IPS-18a (cell line): ENCODE measurements at regions not wholly inside any gene's neighbourhood (a gene's known extent, or its start where the extent isn't known, plus 50 kb on each side); places are given as distances from the start of the nearest gene placed in this dataset.
"Not testable (repeated sequence)": the region's sequence is repeated elsewhere in the genome, so short reads cannot be mapped to it uniquely, and the experiment has no call there.

ENCODE experiments used
- H3K27ac ChIP-seq: one replicate; pipeline ENCODE4 v1.5.1; 2013; ENCODE audit warnings: low read length
- H3K27me3 ChIP-seq: one replicate; pipeline ENCODE4 v1.6.1; 2013; ENCODE audit warnings: mild to moderate bottlenecking, low read length; ENCODE audit not compliant: control insufficient read depth, insufficient read depth
- H3K36me3 ChIP-seq: one replicate; pipeline ENCODE4 v1.6.1; 2013; ENCODE audit warnings: low read depth, low read length; ENCODE audit not compliant: control insufficient read depth
- H3K4me1 ChIP-seq: one replicate; pipeline ENCODE4 v1.6.1; 2013; ENCODE audit warnings: low read depth, low read length; ENCODE audit not compliant: control insufficient read depth
- H3K4me3 ChIP-seq: one replicate; pipeline ENCODE4 v1.5.1; 2013; ENCODE audit warnings: low read length
- H3K9ac ChIP-seq: one replicate; pipeline ENCODE4 v1.6.1; 2013; ENCODE audit warnings: mild to moderate bottlenecking, low read length, moderate library complexity
- H3K9me3 ChIP-seq: one replicate; pipeline ENCODE4 v1.6.1; 2013; ENCODE audit warnings: low read depth, low read length; ENCODE audit not compliant: control insufficient read depth

DNA sequence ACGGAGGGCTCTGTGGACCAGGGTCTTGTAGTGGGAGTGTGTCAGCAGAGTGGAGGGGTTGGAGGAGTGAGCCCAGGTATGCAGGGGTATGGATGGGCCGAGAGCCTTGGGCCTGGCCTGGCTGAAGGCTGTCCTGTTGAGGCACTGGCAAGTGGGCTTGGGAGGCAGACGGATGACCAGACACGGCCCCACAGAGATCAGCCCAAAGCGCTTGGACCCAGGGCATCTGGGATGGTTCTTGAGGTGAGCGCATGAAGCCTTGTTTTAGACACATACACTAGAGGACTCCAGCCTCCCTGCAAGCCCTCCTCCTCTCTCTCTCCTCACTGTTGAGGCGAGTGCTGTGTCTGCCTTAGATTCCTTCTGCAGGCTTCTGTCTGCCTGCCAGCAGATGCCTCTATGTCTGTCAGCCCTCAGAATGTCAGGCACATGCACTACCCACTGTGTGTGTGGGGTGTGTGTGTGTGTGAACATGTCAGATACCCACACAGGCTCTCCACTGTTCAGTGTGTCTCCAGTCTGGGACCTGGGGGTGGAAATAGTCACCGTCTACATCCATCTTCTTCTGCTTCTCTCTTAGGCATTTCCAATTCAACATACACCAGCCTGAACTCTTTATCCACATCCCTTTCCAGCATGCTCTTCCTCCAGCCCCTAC lies 218.0 kb upstream of the PLGLB1 start:
- H3K4me1 ChIP-seq, H3K27ac ChIP-seq, H3K27me3 ChIP-seq, H3K9me3 ChIP-seq, H3K9ac ChIP-seq, H3K4me3 ChIP-seq, H3K36me3 ChIP-seq: not testable (repeated sequence)

DNA sequence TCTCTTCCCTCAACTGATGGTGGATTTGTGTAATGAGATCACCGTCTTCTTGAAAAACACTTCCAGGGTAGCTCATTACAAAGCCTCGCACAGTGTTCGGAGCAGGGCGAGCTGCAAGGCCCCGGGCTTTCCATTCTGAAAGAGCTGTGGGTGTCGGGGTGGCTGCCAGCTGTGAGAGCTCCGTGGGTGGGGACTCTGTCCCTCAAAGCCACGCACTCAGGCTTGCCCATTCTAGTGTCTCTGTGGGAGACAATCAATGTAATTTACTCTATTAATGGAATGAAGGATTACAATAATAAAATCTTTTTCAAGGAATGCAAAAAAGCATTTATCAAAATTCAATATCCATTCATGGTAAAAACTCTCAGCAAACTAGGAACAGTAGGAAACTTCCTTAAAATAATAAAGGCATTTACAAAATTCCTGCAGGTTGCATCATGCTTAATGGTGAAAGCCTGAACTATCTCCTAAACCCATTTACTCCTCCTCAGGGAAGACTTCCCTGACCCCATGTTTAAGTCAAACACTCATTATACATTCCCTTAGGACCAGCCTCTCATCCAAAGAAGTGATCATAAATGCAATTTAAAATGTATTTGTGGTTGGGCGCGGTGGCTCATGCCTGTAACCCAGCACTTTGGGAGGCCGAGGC lies 224.5 kb upstream of the PLGLB1 start:
- not testable (repeated sequence) for H3K4me3 ChIP-seq, H3K9me3 ChIP-seq

DNA sequence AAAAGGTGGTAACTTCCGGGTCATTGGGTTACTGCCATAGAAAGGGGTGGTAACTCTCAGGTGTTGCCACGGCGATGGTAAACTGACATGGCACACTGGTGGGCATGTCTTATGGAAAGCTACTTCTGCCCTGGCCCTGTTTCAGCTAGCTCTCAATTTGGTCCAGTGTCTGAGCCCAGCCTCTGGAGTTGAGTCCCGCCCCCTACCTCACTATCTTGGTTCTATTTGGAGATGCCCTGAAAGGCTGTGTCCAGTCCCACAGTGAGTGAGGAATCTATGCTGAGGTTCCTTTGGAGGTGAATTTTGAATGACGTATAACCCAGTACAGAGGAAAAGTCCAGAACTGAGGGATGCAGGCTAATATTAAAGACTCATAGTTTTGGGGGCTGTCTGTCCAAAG lies 230.4 kb upstream of the PLGLB1 start:
- H3K36me3 ChIP-seq, H3K9ac ChIP-seq, H3K27me3 ChIP-seq, H3K4me1 ChIP-seq, H3K4me3 ChIP-seq, H3K9me3 ChIP-seq, H3K27ac ChIP-seq: not testable (repeated sequence)

More for the DNA sequence above, 224.5 kb upstream of the PLGLB1 start:
- H3K27ac ChIP-seq, H3K4me1 ChIP-seq, H3K27me3 ChIP-seq, H3K9ac ChIP-seq, H3K36me3 ChIP-seq: not testable (repeated sequence)

DNA sequence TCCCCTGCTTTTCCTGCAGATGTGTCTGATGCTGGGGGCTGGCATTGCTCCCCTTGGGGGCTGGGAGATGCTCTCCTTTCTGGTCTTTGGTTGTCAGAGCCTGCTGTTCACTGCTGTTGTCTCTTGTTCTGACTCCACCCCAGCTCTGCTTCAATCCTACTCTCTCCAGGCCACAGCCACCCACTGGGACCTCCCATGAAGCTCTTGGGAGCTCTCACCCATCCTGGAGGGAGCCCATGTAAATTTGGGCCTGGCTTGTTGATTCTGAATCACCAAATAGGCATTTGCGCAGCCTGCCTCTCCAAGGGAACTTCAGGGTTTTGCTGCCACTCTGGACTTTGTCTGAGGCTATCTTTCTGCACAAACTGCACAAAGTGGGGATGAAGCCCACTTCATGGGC lies 232.9 kb upstream of the PLGLB1 start:
- not testable (repeated sequence) for H3K9me3 ChIP-seq, H3K27ac ChIP-seq, H3K4me1 ChIP-seq, H3K9ac ChIP-seq, H3K36me3 ChIP-seq, H3K4me3 ChIP-seq, H3K27me3 ChIP-seq

DNA sequence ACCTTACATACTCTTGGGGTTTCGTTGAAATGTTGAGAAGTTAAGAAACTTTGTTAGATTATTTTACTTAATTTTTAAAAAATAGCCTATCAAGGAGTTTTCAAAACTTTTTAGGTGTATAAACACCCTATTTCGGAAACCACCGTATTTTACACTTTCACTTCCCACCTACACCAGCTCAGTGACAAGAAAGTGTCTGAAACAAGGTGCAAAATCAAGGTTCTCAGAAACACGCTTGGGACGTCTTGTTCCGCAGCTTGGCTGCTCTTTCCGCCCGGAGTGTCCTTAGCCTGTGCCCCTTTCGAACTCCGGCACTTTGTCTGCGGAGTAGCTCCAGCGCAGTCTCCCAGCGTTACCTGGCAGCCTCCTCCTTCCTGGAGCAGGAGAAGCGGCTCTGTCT lies 233.8 kb upstream of the PLGLB1 start:
- not testable (repeated sequence) for H3K9ac ChIP-seq, H3K27ac ChIP-seq, H3K27me3 ChIP-seq, H3K36me3 ChIP-seq, H3K4me3 ChIP-seq, H3K9me3 ChIP-seq, H3K4me1 ChIP-seq

DNA sequence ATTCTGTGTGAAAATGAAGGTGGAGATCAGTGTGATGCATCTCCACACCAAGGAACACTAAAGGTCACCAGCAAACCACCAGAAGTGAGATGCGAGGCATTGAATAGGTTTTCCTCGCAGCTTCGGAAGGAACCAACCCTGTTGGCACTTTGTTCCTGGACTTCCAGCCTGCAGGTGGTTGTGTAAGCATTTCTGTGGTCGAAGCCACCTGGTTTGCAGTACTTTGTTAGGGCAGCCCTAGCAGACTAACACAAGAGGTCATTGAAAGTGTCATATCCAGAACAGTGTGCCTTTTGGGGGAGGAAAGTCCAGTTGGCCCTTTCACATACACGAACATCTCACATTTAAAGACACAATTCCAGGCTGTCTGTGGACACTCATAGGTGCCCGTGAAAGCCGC lies 237.2 kb upstream of the PLGLB1 start:
- not testable (repeated sequence) for H3K4me3 ChIP-seq, H3K9ac ChIP-seq, H3K9me3 ChIP-seq, H3K4me1 ChIP-seq, H3K27ac ChIP-seq, H3K27me3 ChIP-seq, H3K36me3 ChIP-seq

DNA sequence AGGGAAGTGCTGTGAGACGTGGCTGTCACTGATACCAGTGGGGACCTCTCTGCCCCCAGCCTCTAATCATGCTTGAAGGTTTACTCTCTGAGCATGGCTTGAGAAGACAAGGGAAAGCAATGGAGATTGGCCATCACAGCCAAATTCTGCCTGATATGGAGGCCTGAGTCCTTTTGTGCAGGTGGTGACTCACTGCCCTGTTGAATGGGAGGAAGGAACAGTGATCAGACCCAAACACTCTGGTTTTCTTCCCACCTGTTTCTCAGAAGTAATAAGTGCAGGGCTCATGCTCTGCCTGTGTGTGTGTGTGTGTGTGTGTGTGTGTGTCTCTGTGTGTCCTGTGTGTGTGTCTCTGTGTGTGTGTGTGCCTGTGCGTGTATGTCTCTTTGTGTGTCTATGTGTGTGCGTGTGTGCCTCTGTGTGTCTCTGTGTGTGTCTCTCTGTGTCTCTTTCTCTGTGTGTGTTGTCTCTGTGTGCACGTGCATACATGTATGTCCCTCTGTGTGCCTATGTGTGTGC lies 240.6 kb upstream of the PLGLB1 start:
- H3K4me1 ChIP-seq, H3K9me3 ChIP-seq, H3K27ac ChIP-seq, H3K36me3 ChIP-seq, H3K9ac ChIP-seq, H3K4me3 ChIP-seq, H3K27me3 ChIP-seq: not testable (repeated sequence)

DNA sequence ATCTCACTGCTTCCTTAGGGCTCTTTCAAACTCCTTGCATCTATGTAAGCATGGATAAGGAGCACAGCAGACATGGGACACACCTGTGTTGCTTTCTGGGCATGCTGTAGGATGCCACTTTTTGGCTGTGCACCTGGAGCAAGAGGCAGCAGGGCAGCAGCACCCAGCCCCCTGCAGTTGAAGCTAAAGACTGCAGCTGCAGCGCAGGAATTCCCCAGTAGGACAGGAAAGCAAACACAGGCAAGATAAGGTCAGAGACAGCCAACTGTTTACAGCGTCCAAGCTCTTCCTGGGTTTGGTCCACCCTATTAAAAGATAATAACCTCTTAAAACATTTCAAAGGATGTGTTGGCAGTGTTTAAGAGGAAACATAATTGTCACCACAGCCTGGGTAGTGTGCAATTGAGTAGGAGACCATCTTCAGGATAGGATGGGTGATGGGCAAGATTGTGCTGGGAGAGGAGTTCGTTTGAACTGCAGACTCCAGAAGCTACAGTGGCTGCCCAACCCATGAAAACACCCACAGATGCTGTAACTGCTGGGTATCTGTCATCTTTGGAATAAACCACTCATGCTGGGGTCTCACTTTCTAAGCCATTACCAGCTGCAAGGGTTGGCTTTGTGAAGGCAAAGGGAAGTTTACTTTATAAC lies 242.3 kb upstream of the PLGLB1 start:
- H3K4me1 ChIP-seq, H3K9me3 ChIP-seq, H3K36me3 ChIP-seq, H3K27ac ChIP-seq, H3K27me3 ChIP-seq, H3K4me3 ChIP-seq, H3K9ac ChIP-seq: not testable (repeated sequence)

DNA sequence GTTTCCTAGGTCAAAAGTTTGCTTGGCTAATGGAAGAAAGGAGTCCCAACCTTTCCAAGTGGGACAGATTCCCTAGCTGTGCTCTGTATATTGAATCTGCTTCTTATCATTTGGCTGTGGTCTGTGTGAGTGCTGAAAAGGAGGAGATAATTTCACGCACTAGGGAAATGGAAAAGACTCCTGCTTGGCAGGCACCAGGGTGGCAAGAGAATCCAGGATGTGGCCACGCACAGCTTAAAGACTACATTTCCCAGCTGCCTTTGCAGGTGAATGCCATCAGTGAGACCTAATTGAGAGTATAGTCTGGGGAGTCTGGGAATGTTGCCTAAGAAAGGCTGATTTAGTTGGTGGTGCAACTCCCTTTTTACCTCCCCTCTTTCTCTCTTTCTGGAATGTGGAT lies 253.5 kb upstream of the PLGLB1 start:
- not testable (repeated sequence) for H3K36me3 ChIP-seq, H3K9ac ChIP-seq, H3K4me3 ChIP-seq, H3K4me1 ChIP-seq, H3K9me3 ChIP-seq, H3K27ac ChIP-seq, H3K27me3 ChIP-seq

DNA sequence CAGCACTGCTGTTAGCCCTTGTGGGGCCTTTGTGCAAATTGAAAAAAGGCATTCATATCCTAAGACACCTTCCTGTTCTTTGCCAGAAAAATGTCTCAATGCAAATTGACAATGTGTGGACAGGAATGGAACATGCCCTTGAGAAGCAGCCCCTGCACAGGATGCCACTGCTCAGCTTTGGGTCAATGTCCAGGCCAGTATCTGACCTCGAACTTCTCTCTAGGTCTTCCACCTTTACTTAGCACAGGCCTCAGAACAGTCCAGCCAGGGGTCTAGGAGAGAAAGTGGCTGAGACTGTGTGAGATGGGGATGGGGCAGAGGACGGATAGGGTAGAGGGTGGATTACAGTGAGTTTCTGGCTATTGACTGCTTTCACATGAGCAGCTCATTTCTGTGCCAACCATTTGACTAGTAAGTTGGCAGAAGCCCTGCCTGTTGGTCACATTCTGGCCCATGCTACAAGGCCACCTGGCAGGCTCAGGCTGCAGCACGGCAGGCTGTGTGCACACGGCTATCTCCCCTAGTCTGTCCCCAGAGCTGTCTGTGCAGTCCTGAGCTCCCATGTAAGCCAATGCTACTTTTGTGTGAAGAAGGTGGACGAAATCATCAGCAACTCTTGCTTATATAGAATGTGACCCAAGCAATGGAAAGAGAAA lies 254.5 kb upstream of the PLGLB1 start:
- not testable (repeated sequence) for H3K9ac ChIP-seq, H3K9me3 ChIP-seq, H3K4me1 ChIP-seq, H3K27ac ChIP-seq, H3K4me3 ChIP-seq, H3K36me3 ChIP-seq, H3K27me3 ChIP-seq

DNA sequence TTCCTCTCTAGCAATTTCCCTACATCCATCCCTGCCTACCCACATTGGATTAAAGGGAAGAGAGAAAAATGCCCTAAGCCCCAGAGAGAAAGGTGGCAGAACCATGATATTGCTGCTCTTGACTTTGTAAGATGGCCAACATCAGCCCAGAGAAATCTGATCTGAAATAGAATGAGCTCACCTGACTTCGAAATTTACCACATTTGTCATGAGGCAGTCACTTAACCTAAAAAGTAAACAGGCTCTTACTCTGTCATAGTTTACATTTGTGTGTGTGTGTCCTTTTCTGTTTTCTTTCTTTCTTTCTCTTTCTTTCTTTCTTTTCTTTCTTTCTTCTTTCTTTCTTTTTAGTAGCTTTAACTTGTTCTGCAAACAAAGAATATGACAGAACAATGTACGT lies 255.0 kb upstream of the PLGLB1 start:
- H3K27me3 ChIP-seq, H3K9me3 ChIP-seq, H3K27ac ChIP-seq, H3K4me3 ChIP-seq, H3K9ac ChIP-seq, H3K4me1 ChIP-seq, H3K36me3 ChIP-seq: not testable (repeated sequence)

DNA sequence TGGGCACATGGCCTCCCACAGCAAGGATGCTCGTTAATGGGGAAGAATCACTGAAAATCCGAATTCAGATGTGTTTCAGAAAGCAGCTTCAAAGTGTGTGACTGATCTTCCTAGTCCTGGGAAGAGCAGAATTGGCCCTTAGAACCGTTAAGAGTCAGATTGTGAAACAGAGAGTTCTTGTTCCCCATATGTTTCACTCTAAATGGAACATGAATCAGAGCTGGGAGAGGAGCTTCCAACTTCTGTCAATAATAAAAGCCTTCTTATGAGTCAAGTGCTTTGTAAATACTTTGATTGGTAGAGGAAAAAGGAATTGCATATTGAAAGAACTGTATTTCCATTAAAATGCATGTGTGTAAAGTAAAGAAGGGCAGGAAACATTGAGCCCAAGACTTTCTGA lies 256.1 kb upstream of the PLGLB1 start:
- not testable (repeated sequence) for H3K36me3 ChIP-seq, H3K4me3 ChIP-seq, H3K27ac ChIP-seq

More for the DNA sequence above, 256.1 kb upstream of the PLGLB1 start:
- not testable (repeated sequence) for H3K27me3 ChIP-seq, H3K9me3 ChIP-seq, H3K9ac ChIP-seq, H3K4me1 ChIP-seq
